Colonic mucosa (tissue), 4 donors: ENCODE measurements at regions not wholly inside any gene's neighbourhood (a gene's known extent, or its start where the extent isn't known, plus 50 kb on each side); places are given as distances from the start of the nearest gene placed in this dataset.

Experiments used
- DNase-seq: peaks from one replicate; pipeline ENCODE4 v3.0.0-alpha.2; 2020
- H3K27ac ChIP-seq: fragments of 200-600 bp; one replicate; pipeline ENCODE4 v1.8.0; 2021
- H3K27me3 ChIP-seq: fragments of 200-600 bp; one replicate; pipeline ENCODE4 v1.8.0; 2021
- H3K36me3 ChIP-seq: fragments of 200-600 bp; one replicate; pipeline ENCODE4 v1.8.0; 2021
- H3K4me1 ChIP-seq: fragments of 200-600 bp; one replicate; pipeline ENCODE4 v1.8.0; 2021; ENCODE audit warnings: mild to moderate bottlenecking
- H3K4me3 ChIP-seq: fragments of 200-600 bp; one replicate; pipeline ENCODE4 v1.8.0; 2021
- H3K9ac ChIP-seq, 2 donors: one replicate each; pipeline ENCODE4 v1.7.0; 2013; ENCODE audit warnings: control low read depth in 2 of 2, low read depth in 2 of 2, low read length in 2 of 2
- H3K9me3 ChIP-seq: fragments of 200-600 bp; one replicate; pipeline ENCODE4 v1.8.0; 2021
- CTCF ChIP-seq: fragments of 200-600 bp; IDR thresholded peaks from one replicate; pipeline ENCODE4 v1.8.0; 2022; ENCODE audit warnings: antibody characterized with exemption, mild to moderate bottlenecking
- intact Hi-C: fragments of 100-400 bp; cut with DNase I; formaldehyde crosslinking; loops from one replicate; pipeline ENCODE4 v1.14.1; 2022
- donor health status: healthy.
- donor health status: DM: no; HTN: no; CAD: no.
- donor health status: DM: no; HTN: no; CAD: no.

GRCh38 chr2:38497670-38498037 lies 105.1 kb downstream of the HNRNPLL start:
- no peaks in the 10 kb centered on the region for H3K27me3 ChIP-seq
- H3K4me1 ChIP-seq, result no peaks in the 10 kb centered on the region
- no peaks in the 10 kb centered on the region for H3K9me3 ChIP-seq
- no peak overlapping the region for H3K4me3 ChIP-seq
- intact Hi-C loops, result no loop called here
- TF ChIP-seq CTCF, result no peak
- DNase-seq, result no peak
- no peak overlapping the region for H3K27ac ChIP-seq
- no peaks in the 10 kb centered on the region for H3K36me3 ChIP-seq
- no peak overlapping the region for H3K9ac ChIP-seq

- H3K9me3 ChIP-seq, result no peaks in the 10 kb centered on the region
- H3K27me3 ChIP-seq, result no peaks in the 10 kb centered on the region
- no peak overlapping the region for H3K9ac ChIP-seq
- no peaks in the 10 kb centered on the region for H3K4me1 ChIP-seq
- H3K4me3 ChIP-seq, result no peak overlapping the region
- H3K27ac ChIP-seq, result no peak overlapping the region
- no peak for DNase-seq
- no peaks in the 10 kb centered on the region for H3K36me3 ChIP-seq
- intact Hi-C loops, result no loop called here
- TF ChIP-seq CTCF, result no peak
These were observed 105.6 kb downstream of the HNRNPLL start for GRCh38 chr2:38496927-38497669.

GRCh38 chr2:38495880-38496279 lies 106.8 kb downstream of the HNRNPLL start:
- no peak for TF ChIP-seq CTCF
- Histone ChIP-seq H3K27me3 (no peaks in the 10 kb centered on the region), H3K36me3 (no peaks in the 10 kb centered on the region), H3K4me1 (no peaks in the 10 kb centered on the region), H3K27ac (no peak overlapping the region), H3K9me3 (no peaks in the 10 kb centered on the region), H3K9ac (no peak overlapping the region), H3K4me3 (no peak overlapping the region)
- intact Hi-C loops, result no loop called here
- DNase-seq, result no peak

- intact Hi-C loops, result no loop called here
- no peak overlapping the region for H3K4me3 ChIP-seq
- no peak for DNase-seq
- H3K27me3 ChIP-seq, result no peaks in the 10 kb centered on the region
- no peaks in the 10 kb centered on the region for H3K36me3 ChIP-seq
- H3K9me3 ChIP-seq, result no peaks in the 10 kb centered on the region
- no peaks in the 10 kb centered on the region for H3K4me1 ChIP-seq
- no peak for TF ChIP-seq CTCF
- H3K9ac ChIP-seq, result no peak overlapping the region
- no peak overlapping the region for H3K27ac ChIP-seq
These were observed 108.3 kb downstream of the HNRNPLL start for GRCh38 chr2:38494394-38494793.

- H3K4me3 ChIP-seq, result no peak overlapping the region
These were observed 110.6 kb downstream of the HNRNPLL start for GRCh38 chr2:38492042-38492615.

More at GRCh38 chr2:38492042-38492615, 110.6 kb downstream of the HNRNPLL start:
- no peak for DNase-seq
- Histone ChIP-seq H3K4me1 (no peaks in the 10 kb centered on the region), H3K36me3 (no peaks in the 10 kb centered on the region), H3K27me3 (no peaks in the 10 kb centered on the region), H3K9me3 (no peaks in the 10 kb centered on the region), H3K9ac (no peak overlapping the region), H3K27ac (no peak overlapping the region)
- intact Hi-C loops, result no loop called here
- TF ChIP-seq CTCF, result no peak
